ENCODE measurements at regions not wholly inside any gene's neighbourhood (a gene's known extent, or its start where the extent isn't known, plus 50 kb on each side); places are given as distances from the start of the nearest gene placed in this dataset.
"Not testable (repeated sequence)": the region's sequence is repeated elsewhere in the genome, so short reads cannot be mapped to it uniquely, and the experiment has no call there.

DNA sequence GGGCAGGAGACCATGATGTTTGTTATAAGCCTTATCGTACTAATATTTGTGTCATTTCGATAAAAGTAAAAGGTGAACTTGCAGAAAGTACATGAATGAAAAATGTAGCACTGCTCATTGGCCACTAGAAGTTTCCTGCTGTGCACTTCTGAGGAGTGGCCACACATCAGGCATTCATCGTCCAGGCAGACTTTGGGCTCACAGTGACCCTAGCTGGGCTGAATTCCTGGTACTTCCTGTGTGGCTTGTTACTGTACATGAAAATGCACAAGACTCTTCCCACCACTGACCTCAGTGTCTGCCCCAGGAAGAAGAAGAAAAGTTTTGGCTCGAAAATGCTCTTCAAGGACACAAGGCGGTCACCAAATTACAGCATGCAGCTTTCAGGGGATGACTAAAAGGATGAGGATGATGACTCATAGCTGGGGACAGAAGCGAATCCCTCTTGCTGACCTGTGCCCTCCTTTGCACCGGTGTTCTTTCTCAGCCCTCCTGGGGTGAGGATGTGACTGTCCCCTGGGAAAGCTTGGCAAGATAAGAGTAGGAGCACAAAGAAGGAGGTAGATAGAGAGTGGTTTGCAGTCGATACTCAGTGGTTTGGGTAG, 252.4 kb upstream of the KAZN start:
- DNase-seq (ENCODE audit: low read depth, low spot score) = no peak

DNA sequence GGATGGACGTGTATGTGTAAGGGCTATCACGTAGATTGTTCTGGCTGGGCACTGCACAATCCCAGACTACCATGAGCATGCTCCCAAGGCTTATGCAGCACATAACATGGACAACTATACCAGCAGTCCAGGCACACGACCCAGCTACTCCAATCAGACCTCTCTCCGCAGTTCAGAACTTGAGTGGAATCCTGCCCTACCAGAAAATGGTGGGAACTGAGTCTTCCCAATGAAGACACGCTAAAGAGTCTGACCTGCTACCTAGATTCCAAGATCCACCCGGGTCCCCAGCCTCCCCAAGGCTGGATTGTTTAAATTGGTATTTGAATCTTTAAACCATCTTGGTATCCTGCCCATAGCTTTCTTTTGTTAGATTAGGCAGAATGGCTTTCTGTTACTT, 251.3 kb upstream of the KAZN start:
- no peak for DNase-seq (ENCODE audit: low read depth, low spot score)

DNA sequence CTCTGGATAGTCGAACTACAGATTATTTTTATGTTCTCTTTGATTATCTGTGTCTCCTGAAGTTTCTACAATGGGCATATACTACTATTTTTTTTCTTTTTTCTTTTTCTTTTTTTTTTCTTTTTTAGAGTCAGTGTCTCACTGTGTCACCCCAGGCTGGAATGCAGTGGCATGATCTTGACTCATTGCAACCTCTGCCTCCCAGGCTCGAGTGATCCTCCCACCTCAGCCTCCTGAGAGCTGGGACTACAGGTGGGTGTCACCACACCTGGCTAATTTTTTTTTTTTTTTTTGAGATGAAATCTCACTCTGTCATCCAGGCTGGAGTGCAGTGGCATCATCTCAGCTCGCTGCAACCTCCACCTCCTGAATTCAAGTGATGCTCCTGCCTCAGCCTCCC, 250.7 kb upstream of the KAZN start:
- DNase-seq (ENCODE audit: low read depth, low spot score) = no peak

DNA sequence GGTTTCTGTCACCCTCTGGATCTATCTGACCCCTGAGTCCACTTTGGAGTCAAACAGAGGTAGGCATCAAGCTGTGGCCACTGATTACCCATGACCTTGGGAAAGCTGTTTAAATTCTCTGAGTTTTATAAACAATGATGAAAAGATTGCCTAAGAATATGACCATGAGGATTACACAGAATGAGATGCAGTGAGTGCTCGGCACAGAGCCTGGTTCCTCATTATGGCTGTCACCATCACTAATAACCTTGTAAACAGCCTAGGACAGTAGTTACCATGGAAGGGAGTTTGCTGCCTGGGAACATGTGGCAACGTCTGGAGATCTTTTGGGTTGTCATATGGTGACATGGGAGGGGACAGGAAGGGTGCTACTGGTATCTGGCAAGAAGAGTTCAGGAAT, 248.3 kb upstream of the KAZN start:
- no peak for DNase-seq (ENCODE audit: low read depth, low spot score)

DNA sequence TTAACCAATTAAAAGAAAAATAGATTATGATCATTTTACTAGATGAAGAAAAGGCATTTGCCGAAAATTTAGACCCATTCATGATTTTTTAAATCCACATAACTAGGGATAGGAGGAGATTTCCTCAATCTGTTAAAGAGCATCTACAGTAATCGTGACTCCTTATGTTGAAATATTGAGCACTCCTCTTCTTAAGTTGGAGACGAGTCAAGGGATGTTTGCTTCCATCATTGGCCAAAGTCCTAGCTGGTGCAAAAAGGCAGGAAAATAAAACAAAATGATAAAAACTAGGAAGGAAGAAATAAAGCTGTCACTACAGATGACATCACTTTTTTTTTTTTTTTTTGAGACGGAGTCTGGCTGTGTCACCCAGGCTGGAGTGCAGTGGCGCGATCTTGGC, 245.6 kb upstream of the KAZN start:
- no peak for DNase-seq (ENCODE audit: low read depth, low spot score)

DNA sequence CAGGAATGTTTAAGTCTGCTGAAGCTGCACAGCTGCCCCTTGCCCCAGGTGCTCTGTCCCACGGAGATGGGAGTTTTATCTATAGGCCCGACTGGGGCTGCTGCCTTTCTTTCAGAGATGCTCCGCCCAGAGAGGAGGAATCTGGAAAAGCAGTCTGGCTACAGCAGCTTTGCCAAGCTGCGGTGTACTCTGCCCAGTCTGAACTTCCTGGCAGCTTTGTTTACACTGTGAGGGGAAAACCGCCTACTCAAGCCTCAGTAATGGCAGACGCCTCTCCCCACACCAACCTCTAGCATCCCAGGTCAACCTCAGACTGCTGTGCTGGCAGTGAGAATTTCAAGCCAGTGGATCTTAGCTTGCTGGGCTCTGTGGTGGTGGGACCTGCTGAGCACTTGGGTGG, 237.5 kb upstream of the KAZN start:
- DNase-seq (ENCODE audit: low read depth, low spot score) = not testable (repeated sequence)

DNA sequence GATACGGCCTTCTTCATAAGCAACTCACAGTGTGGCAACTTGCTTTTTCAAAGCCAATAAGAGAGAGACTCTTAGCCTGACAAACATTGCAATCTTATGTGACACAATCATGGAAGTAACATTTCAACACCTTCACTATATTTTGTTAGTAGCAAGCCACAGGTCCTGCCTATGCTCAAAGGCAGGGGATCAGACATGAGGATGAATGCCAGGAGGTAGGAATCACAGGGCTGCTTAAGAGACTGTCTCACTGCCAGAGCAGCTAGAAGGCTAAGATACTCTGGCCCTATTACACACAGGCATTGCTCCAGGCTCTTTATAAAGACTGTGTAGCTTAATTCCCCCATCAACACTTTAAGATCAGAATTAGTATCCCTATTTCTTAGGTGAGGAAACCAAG, 236.2 kb upstream of the KAZN start:
- DNase-seq (ENCODE audit: low read depth, low spot score) = no peak

DNA sequence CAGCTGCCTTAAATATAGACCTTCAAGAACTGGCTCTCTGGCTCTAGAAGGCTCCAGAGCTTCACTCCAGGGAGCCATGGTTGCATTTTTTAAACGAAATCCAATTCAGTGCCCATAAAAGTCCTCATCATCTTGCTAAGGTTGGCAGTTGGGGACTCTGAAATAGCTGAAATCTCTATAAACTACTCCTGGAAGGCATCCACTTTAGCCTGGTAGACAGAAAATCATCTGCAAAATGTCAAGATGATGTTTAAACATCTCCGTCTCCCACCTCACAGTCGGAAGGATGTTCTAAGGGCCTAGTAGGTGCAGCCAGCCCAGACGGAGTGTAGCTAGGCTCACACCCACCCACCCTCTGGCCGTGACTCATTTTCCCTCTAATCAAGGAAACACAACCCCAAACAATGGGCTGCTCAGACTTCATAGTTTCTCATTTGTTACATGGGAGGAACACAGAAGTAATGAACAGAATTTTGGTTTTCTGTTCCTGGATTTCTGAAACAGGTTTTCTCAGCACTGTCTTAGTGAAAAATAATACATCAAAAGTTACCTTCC, 235.4 kb upstream of the KAZN start:
- DNase-seq (ENCODE audit: low read depth, low spot score) = no peak

DNA sequence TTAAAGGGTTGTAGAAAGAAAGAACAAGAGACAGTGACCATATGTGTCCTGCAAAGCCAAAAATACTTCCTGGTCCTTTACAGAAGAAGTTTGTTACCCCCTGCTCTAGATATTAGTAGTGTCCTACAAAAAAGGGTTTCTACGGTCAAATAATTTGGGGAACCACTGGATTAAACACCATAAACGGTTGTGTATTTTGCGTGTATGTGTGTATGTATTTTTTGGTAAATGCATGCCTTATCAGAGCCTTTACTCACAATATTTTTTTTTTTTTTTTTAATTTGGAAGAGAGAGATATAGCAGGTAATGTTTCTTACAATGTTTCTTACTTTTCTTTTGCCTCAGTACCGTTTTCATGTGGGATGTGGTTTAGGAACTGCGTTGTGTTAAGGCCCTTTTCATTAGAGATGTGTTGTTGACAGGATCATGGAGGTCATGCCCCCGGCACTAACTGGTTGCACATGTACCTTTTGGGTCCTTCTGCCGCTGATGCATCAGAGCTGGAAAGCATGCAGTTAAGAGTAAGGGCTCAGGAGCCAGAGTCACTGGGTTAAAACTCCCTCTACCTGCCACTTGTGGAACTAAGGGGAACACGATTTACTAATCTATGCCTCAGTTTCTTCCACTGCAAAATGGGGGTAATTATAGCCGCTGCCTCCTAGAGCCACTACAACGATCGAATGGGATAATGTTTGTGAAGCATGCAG, 234.6 kb upstream of the KAZN start:
- no peak for DNase-seq (ENCODE audit: low read depth, low spot score)

DNA sequence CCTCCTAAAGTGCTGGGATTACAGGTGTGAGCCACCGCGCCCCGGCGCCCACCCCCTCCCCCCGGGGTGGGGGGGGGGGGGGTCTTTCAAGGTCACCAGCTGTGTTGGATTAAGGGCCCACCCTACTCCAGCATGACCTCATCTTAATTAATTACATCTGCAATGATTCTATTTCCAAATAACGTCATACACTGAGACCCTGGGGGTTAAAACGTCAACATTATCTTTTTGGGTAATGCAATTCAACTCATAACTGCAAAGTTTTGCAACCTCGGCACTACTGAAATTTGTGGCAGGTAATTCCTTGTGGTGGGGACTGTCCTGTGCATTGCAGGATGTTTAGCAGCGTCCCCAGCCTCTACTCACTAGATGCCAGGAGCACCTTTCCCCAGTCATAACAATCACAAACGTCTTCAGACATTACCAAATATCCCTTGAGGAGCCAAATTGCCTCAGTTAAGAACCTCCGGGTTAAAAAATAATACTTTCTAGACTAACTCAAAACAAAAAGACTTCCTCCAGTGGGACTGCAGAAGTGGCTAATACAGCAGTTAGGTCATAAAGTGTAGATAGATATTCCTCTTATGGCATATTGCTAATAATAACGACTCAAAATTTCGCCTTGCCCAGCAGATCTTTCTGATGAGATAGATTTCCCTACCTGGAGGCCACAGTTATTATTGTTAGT, 233.0 kb upstream of the KAZN start:
- DNase-seq (ENCODE audit: low read depth, low spot score) = no peak

DNA sequence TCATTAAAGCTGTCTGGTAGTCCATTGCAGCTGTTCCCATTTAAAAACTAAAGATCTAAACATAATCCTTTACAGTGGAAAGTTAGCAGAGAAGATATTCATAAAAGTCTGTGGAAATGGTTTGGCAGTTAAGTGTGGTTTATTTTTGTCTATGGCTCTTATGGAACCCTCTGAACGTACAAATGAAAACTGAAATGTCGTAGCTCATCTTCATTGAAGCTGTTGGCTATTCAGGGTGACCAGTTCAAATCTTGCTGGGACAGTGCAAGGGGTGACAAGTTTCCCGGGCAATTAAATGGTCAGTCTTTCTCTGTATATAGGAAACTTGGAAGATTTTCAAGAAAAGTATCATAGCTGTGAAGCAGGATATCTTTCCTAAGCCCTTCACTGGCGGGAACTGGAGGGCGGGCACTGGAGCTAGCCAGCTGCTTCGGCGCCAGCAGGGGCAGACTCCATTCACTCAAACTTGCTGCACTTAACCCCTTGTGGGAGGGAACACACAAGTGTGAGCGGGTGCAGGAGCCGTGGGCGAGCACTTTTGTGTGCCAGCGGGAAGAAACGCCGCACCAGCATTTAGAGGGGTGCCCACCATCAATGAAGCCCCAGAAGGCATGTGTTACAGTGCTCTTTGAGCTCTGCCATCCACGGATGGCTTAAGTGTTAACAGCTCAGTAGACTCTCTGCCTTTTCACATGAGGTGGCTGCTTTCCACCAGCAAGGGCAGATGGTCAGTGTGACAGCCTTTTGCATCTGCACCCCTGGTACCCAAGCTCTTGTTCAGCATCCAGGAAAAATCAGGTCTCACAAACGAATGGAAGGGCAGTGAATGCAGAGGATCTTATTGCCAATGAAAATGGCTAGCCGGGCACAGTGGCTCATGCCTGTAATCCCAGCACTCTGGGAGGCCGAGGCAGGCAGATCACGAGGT, 232.1 kb upstream of the KAZN start:
- DNase-seq (ENCODE audit: low read depth, low spot score) = no peak

DNA sequence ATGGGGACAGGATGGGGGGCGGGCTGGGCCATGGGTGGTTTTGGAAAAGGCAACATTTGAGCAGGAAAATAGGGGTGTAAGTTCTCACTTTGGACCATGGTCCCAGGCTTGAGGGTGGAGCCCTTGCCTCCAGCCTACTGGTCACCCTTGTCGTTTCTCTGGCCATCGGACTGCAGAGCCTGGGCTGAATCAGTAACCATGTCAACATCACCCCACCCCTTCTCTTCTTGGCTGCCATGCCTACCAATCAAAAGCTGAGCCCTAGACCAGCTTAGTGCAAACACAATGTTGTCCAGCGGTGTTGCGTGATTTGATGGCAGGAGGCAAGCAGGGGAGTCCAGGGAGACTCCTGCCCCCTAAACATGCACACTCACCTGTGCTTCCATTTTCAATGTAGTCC, 231.0 kb upstream of the KAZN start:
- no peak for DNase-seq (ENCODE audit: low read depth, low spot score)

DNA sequence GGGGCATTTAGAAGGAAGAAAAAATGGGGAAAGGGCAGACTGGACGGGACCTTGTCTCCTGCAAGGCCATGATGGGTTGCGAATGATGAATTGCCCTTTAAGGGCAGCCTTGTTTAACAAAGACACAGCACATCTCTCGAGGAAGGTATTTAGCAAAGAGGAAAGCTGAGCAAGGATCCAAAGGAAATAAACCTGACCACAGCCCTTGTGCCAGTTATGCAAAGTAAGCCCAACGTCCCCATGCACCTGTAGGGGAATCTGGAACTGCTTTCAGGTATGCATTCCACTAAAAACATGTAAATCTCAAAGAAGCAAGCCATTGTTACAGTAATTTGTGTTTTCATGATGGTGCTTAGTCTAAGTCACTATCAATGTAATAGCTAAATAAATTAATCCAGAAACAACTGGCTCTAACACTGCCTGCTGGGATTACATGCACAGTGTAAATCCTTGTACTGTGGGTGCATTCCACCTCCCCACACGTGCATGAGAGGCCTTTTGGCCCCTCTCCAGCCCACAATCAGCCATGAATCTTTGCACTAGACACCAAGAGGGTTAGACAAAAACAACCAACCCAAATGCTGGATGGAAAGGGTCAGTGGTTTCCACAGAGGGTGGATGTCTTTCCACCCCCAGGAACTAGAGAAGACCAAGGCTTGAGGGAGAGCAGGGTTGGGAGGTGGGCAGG, 228.8 kb upstream of the KAZN start:
- DNase-seq (ENCODE audit: low read depth, low spot score) = no peak

DNA sequence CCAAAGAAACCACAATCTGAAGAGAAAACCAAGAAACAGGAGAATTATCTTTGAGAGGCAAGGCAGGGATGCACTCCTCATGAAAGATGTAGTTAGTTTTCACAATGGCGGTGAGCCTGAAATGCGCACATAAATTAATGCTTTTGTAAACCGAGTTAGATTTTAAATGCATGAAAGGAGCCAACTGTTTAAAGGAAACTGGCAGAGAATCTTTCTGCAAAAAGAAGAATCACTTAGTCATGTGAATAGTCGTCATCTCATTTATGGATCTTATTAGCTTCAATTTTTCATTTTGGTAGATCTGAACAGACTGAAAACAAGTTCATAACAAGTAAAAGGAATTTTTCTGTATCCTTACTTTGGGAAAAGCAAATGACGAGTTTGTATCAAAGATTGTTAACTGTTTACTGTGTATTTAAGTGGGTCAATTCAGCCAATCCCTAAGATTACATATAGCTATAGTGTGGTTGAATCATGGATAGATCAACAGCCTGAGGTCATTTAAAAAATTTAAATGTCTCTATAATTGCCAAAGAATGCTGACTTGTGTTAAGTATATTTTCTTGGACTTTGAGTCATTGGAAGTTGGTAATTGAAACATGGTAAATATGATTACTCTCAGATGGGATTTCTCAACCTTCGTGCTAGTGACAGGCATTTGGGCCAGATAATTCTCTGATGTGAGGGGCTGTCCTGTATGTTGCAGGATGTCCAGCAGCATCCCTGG, 226.6 kb upstream of the KAZN start:
- no peak for DNase-seq (ENCODE audit: low read depth, low spot score)

DNA sequence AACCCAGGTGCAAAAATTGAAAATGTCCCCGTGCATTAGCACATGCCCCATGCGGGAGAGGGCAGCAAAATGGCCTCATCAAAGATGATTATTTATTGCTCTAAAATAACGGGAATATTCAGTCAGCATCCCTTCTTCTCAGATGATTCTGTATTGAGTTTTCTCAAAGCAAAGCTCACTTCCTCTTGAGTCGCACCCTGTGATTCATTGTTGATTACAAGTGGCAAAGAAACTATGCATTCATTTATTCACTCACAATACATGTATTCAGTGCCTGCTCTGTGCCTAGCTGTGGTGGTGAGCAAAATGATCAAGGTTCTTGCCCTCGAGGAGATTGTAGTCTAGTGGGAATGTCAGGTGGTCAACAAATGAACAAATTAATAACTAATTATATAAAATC, 226.0 kb upstream of the KAZN start:
- DNase-seq (ENCODE audit: low read depth, low spot score) = no peak

DNA sequence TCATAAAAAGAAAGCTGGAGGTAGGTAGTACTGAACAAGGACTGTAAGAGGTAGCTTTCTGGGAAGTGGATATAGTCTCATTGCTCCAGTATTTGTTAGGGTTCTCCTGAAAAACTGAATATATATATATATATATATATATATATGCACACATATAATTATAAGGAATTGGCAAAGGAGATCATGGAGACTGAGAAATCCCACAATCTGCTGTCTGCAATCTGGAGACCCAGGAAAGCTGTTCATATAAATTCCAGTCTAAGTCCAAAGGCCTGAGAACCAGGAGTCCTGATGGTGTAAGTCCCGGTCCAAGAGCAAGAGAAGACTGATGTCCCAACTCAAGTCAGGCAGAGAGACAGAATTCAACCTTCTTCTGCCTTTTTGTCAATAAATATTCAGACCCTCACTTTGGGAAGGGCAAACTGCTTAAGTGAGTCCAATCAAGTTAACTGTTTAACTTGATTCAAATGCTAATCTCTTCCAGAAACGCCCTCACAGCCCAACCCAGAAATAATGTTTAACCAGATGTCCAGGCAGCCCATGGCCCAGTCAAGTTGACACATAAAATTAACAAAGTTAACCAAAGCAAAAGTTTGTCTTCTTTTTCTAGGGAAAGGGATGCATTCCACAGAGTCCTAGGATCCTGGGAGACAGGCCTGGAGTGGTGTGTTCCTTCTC, 225.3 kb upstream of the KAZN start:
- DNase-seq (ENCODE audit: low read depth, low spot score) = no peak

DNA sequence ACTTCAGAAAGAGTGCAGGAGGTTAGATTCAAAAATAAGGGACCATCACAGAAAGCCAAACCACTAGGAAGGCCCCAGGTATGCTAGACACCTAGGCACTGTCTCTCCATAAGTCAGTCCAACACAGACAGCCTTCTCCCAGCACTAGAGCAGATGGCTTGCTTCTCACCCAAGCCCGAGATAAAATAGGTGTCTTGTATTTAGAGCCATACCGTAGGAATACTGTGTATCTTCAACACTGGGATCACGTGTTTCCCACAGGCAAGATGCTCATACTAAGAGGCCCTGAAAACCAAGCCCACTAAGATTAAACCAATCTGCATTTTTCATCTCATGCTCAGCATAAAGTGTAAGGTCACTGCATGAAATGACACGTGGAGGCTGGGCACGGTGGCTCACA, 223.3 kb upstream of the KAZN start:
- no peak for DNase-seq (ENCODE audit: low read depth, low spot score)

DNA sequence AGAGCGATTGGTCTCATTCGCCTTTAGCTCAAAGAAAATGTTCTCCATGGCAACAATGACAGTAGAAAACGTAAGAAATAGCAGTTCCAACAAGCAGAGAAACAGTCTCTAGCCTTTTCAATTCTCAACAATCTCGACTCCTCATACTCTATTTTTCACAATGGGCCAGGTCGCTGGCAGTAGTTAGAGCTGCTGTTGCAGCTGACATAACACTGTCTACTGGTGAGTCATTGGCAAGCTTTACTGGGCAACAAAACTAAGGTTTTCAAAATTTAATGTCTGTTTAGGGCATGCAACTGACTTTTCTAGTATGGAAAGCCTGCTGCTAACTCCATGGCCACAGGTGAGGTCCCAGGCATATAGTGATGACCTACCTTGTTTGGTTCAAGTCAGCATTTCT, 221.1 kb upstream of the KAZN start:
- no peak for DNase-seq (ENCODE audit: low read depth, low spot score)

DNA sequence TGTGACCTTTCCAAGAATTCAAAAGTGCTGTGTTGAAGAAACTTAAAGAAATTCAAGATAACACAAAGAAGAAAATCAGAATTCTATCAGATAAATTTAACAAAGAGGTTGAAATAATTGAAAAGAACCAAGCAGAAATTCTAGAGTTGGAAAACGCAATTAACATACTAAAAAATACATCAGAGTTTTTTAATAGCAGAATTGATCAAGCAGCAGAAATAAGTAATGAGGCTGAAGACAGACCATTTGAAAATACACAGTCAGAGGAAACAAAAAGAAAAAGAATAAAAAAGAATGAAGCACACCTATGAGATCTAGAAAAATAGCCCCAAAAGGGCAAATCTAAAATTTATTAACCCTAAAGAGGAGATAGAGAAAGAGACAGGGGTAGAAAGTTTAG, 218.1 kb upstream of the KAZN start:
- DNase-seq (ENCODE audit: low read depth, low spot score) = no peak

DNA sequence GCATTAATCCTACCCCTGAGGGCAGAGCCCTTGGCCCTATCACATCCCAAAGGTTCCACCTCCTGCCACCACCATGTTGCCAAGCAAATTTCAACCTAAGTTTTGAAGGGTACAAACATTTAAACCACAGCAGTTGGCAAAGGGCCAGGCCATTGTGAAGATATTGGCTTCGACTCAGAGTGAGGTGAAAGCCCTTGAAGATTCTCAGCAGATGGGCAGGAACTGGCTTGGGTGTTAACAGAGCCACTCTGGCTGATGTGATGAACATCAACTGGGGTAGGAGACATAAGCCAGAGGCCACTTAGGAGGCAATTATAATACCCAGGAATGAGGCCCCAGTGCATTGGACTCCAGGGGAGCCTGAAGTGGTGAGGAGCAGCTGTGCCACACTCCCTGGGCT, 207.7 kb upstream of the KAZN start:
- DNase-seq (ENCODE audit: low read depth, low spot score) = no peak

Data from brain pericyte (primary cell).